Skeletal muscle satellite cell (primary cell): ENCODE measurements at regions not wholly inside any gene's neighbourhood (a gene's known extent, or its start where the extent isn't known, plus 50 kb on each side); places are given as distances from the start of the nearest gene placed in this dataset.
"Not testable (repeated sequence)": the region's sequence is repeated elsewhere in the genome, so short reads cannot be mapped to it uniquely, and the experiment has no call there.

Experiments
- H3K27me3 ChIP-seq: 2 replicates; pipeline ENCODE4 v1.7.0; 2013; ENCODE audit warnings: low read length; ENCODE audit not compliant: control insufficient read depth, insufficient read depth
- H3K36me3 ChIP-seq: 2 replicates; pipeline ENCODE4 v1.7.0; 2013; ENCODE audit warnings: mild to moderate bottlenecking, control low read depth, low read length; ENCODE audit not compliant: insufficient read depth
- H3K4me1 ChIP-seq: 2 replicates; pipeline ENCODE4 v1.7.0; 2013; ENCODE audit warnings: low read length; ENCODE audit not compliant: control insufficient read depth, insufficient read depth
- H3K4me2 ChIP-seq: 2 replicates; pipeline ENCODE4 v1.7.0; 2013; ENCODE audit warnings: mild to moderate bottlenecking, low read length
- H3K4me3 ChIP-seq: 2 replicates; pipeline ENCODE4 v1.7.0; 2013; ENCODE audit warnings: low read length
- H3K9ac ChIP-seq: 2 replicates; pipeline ENCODE4 v1.7.0; 2013; ENCODE audit warnings: mild to moderate bottlenecking, low read depth, low read length, moderate library complexity
- H3K9me3 ChIP-seq: replicated peaks from 2 replicates; pipeline ENCODE4 v1.7.0; 2013; ENCODE audit warnings: mild to moderate bottlenecking, control low read depth, low read length

DNA sequence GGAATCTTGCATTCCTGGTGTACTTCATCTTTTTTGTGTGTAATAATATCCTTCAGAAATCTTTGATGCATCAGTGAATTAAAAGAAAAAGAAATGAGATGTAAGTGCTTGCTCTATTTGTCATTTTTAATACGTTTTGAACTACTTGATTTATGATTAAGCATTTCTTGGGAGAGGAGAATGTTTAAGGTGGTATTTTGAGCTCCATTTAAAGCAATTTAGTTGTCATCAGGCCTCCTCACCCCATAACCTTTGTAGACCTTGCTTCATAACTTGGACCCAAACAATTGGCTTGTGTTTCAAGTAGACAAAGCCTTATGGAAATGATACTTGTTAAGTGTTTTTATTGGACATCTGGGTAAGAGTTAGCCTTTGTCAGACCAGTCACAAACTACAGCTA is 87.1 kb upstream of the VEPH1 start:
- Histone ChIP-seq H3K9ac (no peak overlapping the region), H3K36me3 (no peaks in the 10 kb centered on the region), H3K4me2 (no peak overlapping the region), H3K27me3 (no peaks in the 10 kb centered on the region), H3K9me3 (no peaks in the 10 kb centered on the region), H3K4me1 (no peaks in the 10 kb centered on the region), H3K4me3 (no peak overlapping the region)

DNA sequence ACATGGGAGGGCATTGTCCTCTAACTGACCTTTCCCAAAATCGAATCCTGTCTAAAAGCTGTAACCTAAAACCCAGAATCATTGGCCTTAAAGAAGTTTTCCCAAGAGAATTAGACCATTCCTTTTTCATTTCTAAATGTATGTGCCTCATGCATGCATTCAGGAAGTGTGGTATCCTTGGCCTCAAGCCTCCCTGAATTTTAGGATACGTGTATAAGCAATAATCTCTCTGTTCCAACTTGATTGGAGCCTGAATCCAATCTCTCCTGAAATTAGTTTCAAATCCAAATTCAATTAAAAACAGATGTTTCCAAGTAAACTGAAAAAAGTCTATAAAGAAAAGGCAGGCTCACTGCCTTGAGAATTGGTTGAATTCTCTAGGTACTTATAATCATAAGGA is 86.0 kb upstream of the VEPH1 start:
- no peaks in the 10 kb centered on the region for H3K9me3 ChIP-seq
- H3K36me3 ChIP-seq, result no peaks in the 10 kb centered on the region
- H3K27me3 ChIP-seq, result no peaks in the 10 kb centered on the region
- no peaks in the 10 kb centered on the region for H3K4me1 ChIP-seq
- no peak overlapping the region for H3K4me3 ChIP-seq
- no peak overlapping the region for H3K9ac ChIP-seq
- no peak overlapping the region for H3K4me2 ChIP-seq

DNA sequence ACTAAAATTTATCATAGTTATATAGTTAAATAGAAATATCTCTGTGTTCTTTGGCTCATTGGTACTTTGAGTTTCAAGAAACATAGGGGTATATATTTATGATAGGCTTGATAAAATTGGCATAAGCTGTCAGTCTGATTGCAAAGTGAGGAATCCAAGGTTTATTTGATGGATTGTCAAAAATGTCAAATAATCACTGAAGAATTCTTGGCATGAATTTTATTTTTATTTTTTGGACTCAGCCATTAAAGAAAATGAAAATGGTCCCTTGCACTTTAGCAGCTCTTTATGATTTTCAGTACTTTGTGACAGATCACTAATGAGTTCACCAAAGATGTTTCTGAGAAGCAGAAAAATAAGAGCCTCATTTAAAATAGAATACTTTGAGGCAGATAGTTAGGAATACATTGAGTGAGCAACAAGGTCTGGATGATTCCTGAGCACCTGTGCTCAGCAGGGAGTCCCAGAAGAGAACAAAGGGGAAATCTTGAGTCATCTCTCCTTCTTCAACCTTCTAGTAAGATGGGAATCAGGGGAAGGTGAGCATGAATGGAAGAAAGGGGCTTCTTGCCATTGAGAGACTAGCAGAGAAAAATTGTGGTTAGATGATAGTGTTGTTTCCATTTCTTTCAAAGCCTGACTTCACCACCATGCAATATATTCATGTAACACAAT is 85.3 kb upstream of the VEPH1 start:
- H3K4me1 ChIP-seq, result no peaks in the 10 kb centered on the region
- no peaks in the 10 kb centered on the region for H3K27me3 ChIP-seq
- no peaks in the 10 kb centered on the region for H3K36me3 ChIP-seq
- no peak overlapping the region for H3K9ac ChIP-seq
- H3K4me3 ChIP-seq, result no peak overlapping the region
- H3K4me2 ChIP-seq, result no peak overlapping the region
- no peaks in the 10 kb centered on the region for H3K9me3 ChIP-seq

DNA sequence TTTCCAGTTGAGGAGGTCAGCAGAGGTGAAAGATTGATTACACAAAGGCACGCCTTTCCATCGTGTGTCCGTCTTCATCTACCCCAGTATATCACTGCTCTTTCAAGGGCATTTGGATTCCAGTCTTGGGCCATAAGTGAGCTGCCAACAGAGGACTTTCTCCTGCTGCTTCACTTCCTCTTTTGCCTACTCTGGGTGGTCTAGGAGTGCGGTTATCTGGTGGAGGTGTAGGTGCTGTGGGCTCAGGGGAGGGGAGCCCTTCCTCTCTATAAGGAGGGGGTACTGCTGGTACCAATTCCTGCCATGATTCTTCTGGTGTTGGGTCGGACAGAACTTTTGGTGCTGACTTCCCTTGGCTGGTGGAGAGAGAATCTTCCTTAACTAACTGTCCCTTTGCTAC is 83.1 kb upstream of the VEPH1 start:
- H3K4me2 ChIP-seq, result no peak overlapping the region
- no peak overlapping the region for H3K4me3 ChIP-seq
- no peak overlapping the region for H3K9ac ChIP-seq
- no peaks in the 10 kb centered on the region for H3K27me3 ChIP-seq
- no peaks in the 10 kb centered on the region for H3K36me3 ChIP-seq
- H3K9me3 ChIP-seq, result no peaks in the 10 kb centered on the region
- no peaks in the 10 kb centered on the region for H3K4me1 ChIP-seq

DNA sequence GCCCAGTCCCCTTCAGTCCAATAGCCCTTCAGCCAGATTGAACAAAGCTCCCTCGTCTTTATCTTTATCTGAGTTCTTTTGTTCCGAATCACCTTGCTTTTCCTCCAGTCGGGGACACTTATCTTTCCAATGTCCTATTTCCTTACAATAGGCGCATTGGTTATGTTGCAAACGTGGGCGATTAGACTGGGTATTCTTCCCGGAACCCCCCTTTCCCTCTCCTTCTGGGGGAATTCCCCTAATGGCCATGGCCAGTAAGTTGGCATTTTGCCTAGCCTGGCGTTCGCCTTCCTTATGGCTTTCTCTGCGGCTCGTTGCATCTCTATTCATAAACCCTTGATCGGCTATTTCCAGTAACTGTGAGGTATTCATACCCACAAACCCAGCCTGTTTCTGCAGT is 82.2 kb upstream of the VEPH1 start:
- H3K4me2 ChIP-seq, result no peak overlapping the region
- no peaks in the 10 kb centered on the region for H3K9me3 ChIP-seq
- H3K9ac ChIP-seq, result no peak overlapping the region
- H3K4me1 ChIP-seq, result peaks cover 5% of the 10 kb centered on the region
- no peaks in the 10 kb centered on the region for H3K36me3 ChIP-seq
- H3K27me3 ChIP-seq, result no peaks in the 10 kb centered on the region
- no peak overlapping the region for H3K4me3 ChIP-seq

DNA sequence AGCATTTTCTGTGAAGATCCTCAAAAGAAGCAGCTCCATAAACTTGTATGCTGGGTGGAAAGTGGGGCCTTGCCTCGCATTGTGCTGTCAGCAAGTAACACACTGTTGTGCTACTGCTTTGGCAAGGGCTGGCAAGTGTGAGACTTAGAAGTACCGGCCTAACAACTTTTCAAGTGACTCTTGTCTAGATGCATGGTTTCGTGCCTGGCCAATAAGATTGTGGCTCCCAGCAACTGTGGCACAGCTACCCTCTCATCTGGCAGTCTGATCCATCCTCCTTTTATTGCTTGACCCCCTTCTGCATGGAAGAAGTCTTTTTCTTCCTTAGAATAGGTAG is 79.4 kb upstream of the VEPH1 start:
- Histone ChIP-seq H3K4me1 (peaks cover 5% of the 10 kb centered on the region), H3K27me3 (no peaks in the 10 kb centered on the region), H3K9me3 (no peaks in the 10 kb centered on the region), H3K9ac (no peak overlapping the region), H3K36me3 (no peaks in the 10 kb centered on the region), H3K4me3 (no peak overlapping the region), H3K4me2 (no peak overlapping the region)

DNA sequence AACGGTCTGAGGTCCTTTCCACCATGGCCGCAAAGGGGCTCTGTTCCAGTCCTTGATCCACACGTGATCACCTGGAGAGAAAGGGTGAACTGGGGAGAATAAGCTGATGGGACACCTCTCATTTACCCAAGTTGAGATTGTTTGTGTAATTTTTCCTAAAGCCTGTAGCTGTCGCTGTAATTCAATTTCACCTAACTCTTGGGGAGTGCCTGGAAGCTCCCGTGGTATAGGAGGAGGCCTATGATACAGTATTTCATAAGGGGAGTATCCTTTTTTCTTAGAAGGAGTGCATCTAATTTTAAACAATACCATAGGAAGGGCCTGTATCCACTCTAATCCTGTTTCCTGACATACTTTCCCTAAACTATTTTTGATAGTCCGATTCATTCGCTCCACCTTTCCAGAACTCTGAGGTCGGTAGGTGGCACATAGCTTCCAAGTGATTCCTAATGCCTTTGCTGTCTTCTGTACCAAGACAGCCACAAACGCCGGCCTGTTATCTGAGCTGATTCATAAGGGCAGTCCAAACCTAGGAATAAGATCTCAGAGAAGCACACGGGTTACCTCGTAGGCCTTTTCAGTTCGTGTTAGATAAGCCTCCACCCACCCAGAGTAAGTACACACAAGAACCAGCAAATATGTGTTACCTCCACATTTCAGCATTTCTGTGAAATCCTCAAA is 78.9 kb upstream of the VEPH1 start:
- not testable (repeated sequence) for H3K36me3 ChIP-seq, H3K4me2 ChIP-seq, H3K27me3 ChIP-seq, H3K9me3 ChIP-seq, H3K4me3 ChIP-seq, H3K4me1 ChIP-seq, H3K9ac ChIP-seq

DNA sequence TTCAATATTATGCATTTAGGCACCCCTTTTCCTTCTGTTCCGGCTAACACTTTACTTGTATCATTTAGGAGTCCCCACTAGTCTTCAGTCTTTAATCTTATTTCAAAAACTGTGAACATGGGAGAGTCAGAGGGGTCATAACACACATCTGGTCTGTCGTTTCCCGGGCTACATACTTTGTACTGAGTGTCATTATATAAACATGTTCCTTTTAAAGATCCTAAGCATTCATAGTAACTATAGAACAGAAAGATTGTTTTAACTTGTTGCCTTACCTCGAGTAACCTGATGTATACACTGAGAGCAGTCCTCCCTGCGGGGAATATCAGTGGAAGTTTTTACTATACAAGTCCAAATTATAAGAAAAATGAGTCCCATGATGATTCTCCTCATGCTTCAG is 78.2 kb upstream of the VEPH1 start:
- Histone ChIP-seq H3K27me3 (no peaks in the 10 kb centered on the region), H3K4me3 (no peak overlapping the region), H3K4me1 (peaks cover 5% of the 10 kb centered on the region), H3K9me3 (no peaks in the 10 kb centered on the region), H3K36me3 (no peaks in the 10 kb centered on the region), H3K9ac (no peak overlapping the region), H3K4me2 (no peak overlapping the region)

DNA sequence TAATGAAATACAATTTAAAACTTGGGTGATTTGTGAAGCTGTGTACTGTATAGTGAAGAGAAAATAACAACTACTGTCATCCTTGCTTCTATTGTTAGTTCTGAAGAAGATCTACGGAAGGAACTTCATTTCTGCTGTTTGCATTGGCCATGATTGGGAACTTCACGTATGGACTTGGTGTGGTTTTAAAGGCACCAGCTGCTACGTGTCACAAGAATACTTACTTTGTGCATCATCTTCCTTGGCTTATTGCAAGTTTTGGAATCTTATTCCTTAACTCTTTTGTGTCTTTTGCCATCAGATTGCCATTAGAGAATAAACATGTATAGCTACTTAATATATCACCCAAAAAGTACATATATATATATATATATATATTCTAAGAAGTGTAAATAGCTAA is 75.0 kb upstream of the VEPH1 start:
- no peak overlapping the region for H3K4me3 ChIP-seq
- no peak overlapping the region for H3K9ac ChIP-seq
- H3K36me3 ChIP-seq, result no peaks in the 10 kb centered on the region
- H3K4me2 ChIP-seq, result no peak overlapping the region
- no peaks in the 10 kb centered on the region for H3K27me3 ChIP-seq
- H3K9me3 ChIP-seq, result no peaks in the 10 kb centered on the region
- H3K4me1 ChIP-seq, result peaks cover 5% of the 10 kb centered on the region

DNA sequence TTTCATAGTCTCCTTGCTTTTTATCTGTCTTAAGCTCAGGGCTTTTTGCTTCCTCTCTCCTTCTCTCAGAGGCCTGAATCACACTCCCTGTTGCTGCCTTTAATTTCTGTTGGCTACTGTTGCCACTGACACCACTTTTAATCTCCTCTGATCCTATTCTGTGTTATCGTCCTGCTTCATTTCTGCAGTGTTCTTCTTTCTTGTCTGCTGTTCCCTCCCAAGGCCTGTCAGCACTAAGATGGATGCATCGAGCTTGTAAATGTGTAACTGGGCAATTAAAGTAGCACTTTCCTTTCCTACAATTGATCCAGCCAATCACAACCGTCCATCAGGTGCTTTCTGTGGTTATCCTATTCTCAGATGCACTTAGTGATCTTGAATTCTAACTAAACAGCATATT is 71.3 kb upstream of the VEPH1 start:
- Histone ChIP-seq H3K9ac (no peak overlapping the region), H3K4me1 (no peaks in the 10 kb centered on the region), H3K27me3 (no peaks in the 10 kb centered on the region), H3K9me3 (no peaks in the 10 kb centered on the region), H3K36me3 (no peaks in the 10 kb centered on the region), H3K4me3 (no peak overlapping the region), H3K4me2 (no peak overlapping the region)

DNA sequence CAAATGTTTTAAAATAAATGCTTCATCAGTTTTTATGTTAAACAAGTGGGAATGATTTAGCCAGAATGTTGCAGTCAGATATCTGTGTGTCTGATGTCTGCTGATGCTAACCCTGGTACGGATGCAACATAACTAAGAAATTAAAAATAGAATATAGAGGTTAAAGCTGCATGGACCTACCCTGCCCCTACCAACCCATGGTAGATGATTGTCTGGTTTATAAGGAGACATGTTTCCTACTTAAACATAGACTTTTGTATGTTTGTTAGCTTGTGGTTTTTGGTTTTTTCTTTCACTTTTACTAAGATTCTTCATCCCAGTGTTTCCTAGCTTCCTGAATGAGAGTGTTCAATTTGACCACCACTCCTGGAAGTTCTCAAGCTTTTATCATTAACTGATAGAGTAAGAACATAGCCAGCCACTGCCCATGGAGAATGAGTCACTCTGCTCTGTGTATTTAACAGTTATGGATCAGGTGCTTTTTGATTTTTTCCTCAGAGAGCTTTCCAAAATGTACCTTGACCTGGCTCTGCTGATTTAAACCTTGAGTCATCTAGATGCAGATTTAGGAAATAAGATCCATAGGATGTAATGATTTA is 70.7 kb upstream of the VEPH1 start:
- Histone ChIP-seq H3K27me3 (no peaks in the 10 kb centered on the region), H3K36me3 (no peaks in the 10 kb centered on the region), H3K9ac (no peak overlapping the region), H3K4me2 (no peak overlapping the region), H3K4me3 (no peak overlapping the region), H3K9me3 (no peaks in the 10 kb centered on the region), H3K4me1 (no peaks in the 10 kb centered on the region)

DNA sequence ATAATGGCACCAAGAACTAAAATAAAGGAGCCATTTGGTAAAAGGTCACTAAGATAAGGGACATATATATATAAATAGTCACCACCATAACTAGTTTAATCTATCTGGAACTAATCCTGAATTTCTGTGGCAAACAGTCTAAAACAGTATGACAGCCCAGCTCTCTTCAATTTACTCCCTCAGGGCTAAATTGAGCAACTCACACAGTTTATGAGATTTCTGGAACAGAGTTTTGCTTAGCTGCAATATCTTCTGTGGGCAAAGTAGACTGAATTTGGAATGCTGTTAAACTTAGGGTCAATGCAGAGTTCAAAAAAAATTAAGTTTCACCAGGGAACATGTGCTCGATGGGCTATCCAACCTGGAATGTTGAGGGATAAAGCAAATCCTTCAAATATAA is 70.1 kb upstream of the VEPH1 start:
- Histone ChIP-seq H3K9ac (no peak overlapping the region), H3K4me1 (no peaks in the 10 kb centered on the region), H3K4me2 (no peak overlapping the region), H3K9me3 (no peaks in the 10 kb centered on the region), H3K27me3 (no peaks in the 10 kb centered on the region), H3K36me3 (no peaks in the 10 kb centered on the region), H3K4me3 (no peak overlapping the region)
